LNCAP (cell line): ENCODE measurements at regions not wholly inside any gene's neighbourhood (a gene's known extent, or its start where the extent isn't known, plus 50 kb on each side); places are given as distances from the start of the nearest gene placed in this dataset.

Source experiments
- CTCF ChIP-seq: fragments of 450-650 bp; IDR thresholded peaks from 2 replicates; pipeline ENCODE4 v1.5.1; 2017; ENCODE audit warnings: mild to moderate bottlenecking

- TF ChIP-seq CTCF: no peak
Observed at GRCh38 chr13:110811008-110811720, 97.7 kb downstream of the ING1 start.

DNA sequence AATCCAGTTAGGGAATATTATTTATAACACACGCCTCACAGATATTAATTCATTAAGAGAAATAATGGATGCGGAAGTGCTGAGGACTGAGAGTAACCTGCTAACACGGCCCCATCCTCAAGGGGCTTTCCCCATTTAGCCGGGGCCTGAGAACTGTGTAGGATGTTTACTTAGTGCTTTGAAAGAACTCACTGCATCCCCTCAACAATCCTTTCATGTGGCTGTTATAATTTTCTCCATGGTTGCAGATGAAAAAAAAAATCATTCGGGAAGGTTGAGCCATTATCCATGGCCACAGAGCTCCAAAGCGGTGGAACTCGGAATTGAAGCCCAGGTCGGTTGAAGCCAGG is 98.2 kb downstream of the ING1 start:
- no peak for TF ChIP-seq CTCF

- TF ChIP-seq CTCF: no peak
Observed at GRCh38 chr13:110812121-110812868, 98.8 kb downstream of the ING1 start.

DNA sequence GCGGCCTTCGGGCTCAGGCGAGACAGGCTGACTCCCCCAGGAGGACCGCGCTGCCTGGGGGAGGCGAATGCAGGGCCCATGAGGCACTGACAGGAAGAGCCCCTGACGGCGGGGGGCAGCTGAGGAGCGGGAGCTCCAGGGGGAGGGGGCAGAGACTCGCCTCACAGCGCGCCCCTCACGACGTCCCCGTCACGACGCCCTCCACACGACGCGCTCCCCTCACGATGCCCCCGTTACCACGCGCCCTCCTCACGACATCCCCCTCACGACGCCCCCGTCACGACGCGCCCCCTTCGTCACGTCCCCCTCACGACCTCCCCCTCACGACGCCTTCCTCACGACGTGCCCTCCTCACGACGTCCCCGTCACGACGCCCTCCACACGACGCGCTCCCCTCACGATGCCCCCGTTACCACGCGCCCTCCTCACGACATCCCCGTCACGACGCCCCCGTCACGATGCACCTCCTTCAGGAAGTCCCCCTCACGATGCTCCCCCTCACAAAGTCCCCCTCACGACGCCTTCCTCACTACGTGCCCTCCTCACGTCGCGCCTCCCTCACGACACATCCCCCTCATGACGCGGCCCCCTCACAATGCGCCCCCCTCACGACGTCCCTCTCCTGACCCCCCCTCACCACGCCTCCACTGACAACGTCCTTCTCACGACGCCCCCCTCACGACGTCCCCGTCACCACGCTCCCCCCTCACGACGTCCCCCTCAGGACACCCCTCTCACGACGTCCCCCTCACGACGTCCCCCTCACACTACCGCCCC is 99.6 kb downstream of the ING1 start:
- no peak for TF ChIP-seq CTCF

DNA sequence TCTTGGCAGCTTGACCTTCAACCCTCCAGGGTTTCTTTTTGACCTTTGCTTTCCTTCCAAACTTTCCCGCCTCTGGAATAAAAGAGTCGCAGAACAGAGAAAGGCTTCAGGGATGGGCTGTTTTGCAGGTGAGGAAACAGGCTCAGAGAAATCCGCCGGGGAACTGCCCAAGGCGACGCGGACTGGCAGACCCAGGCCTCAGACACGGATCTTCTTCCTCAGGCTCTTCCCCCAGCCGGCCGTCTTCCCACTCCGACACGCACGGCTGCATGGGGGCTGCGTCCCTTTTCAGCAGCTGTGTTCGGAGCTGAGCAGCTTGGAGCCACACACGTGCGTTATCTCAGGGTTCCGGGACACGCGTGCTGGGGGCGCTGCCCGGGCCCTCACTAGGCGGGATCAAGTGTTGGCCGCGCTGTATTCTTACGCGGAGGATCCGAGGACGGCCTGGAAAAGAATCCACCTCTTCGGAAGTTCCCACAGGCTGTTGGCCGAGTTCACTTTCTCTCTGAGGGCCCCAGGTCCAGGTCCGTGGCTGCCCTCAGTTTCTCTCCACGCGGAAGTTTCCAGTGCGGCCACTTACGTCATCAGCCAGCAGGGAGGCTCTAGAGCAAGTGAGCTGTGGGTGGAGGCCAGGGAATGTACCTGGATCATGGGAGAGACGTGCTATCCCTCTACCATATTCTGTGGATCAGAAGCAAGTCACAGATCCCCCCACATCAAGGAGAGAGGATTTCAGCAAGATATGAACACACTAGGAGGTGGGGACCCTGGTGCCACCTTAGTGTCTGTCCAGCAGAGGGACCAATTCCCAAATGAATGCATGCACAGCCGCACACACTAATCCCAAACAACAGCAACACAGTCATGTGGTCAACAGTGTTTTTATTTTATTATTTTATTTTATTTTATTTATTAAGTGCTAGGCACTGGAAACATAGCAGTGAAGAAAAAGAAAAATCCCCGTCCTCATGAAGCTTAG is 100.4 kb downstream of the ING1 start:
- peak; percentile 24; the same call in 1 of the 2 replicates for TF ChIP-seq CTCF

- no peak for TF ChIP-seq CTCF
Observed at GRCh38 chr13:110815471-110816204, 99.2 kb downstream of the ANKRD10 start.
